Endothelial cell of umbilical vein (primary cell): ENCODE measurements at regions not wholly inside any gene's neighbourhood (a gene's known extent, or its start where the extent isn't known, plus 50 kb on each side); places are given as distances from the start of the nearest gene placed in this dataset.

Experiments used
- BruUV-seq: library from RNA; stranded (reverse); fragments of 400-500 nt; replicated peaks from 2 replicates; lab custom pipeline; 2021; lab: Mats Ljungman, UMichigan
- CTCF ChIA-PET: fragments of 300-600, 350-600 bp; sonication (Branson Sonifier 250); formaldehyde crosslinking; loops from one replicate; lab custom pipeline; 2021; ENCODE audit warnings: antibody characterized with exemption, inconsistent platforms; lab: Charles Lee
- POLR2A ChIA-PET: fragments of 300-600, 350-600 bp; sonication (Branson Sonifier 250); formaldehyde crosslinking; loops from one replicate; lab custom pipeline; 2021; ENCODE audit warnings: antibody characterized with exemption, inconsistent platforms; lab: Charles Lee
- DNase-seq: peaks from one replicate; pipeline ENCODE4 v3.0.0-alpha.2; 2011; ENCODE audit warnings: low read depth, low spot score
- FAIRE-seq: peaks from 2 replicates; lab custom pipeline; 2011; peaks lifted over from hg19 to GRCh38; lab: Jason Lieb, UNC
- H2AFZ ChIP-seq: 2 replicates; pipeline ENCODE4 v1.6.0; 2012; ENCODE audit warnings: low read depth, low read length, control low read depth, inconsistent platforms
- H3K27ac ChIP-seq: 2 replicates; pipeline ENCODE4 v1.5.1; 2011; ENCODE audit warnings: low read depth, mild to moderate bottlenecking, control low read depth, low read length, moderate library complexity; ENCODE audit not compliant: insufficient read depth
- H3K27me3 ChIP-seq, 2 experiments: 2 replicates each; pipeline versions ENCODE4 v1.6.0 to v1.6.1; 2011; ENCODE audit warnings: low read length in 2 of 2, mixed read lengths in 1 of 2; ENCODE audit not compliant: control insufficient read depth in 2 of 2, insufficient read depth in 2 of 2
- H3K36me3 ChIP-seq, 2 experiments: 2 replicates in 1 of 2; 3 replicates in 1 of 2; pipeline ENCODE4 v1.5.1; 2011; ENCODE audit warnings: low read length in 2 of 2, mild to moderate bottlenecking in 1 of 2, moderate library complexity in 1 of 2; ENCODE audit not compliant: control insufficient read depth in 2 of 2, insufficient read depth in 2 of 2; ENCODE audit errors: extremely low read depth in 1 of 2
- H3K4me1 ChIP-seq: 3 replicates; pipeline ENCODE4 v1.5.1; 2011; ENCODE audit warnings: mild to moderate bottlenecking, low read length; ENCODE audit not compliant: control insufficient read depth, insufficient read depth; ENCODE audit errors: extremely low read depth
- H3K4me2 ChIP-seq: 2 replicates; pipeline ENCODE4 v1.6.1; 2011; ENCODE audit warnings: low read length, control low read depth, mixed read lengths; ENCODE audit not compliant: insufficient read depth
- H3K4me3 ChIP-seq, 3 experiments: fragments of 200-600 bp in 1 of 3; sonication (generic), shearing (Covaris generic) in 1 of 3; replicated peaks in 1 of 3; 2 replicates each; pipeline ENCODE4 v1.5.1; 2011 to 2016; ENCODE audit warnings: control low read depth in 3 of 3, low read length in 3 of 3, mild to moderate bottlenecking in 2 of 3, inconsistent platforms in 1 of 3, low read depth in 1 of 3, moderate library complexity in 1 of 3; ENCODE audit not compliant: insufficient read depth in 1 of 3
- H3K79me2 ChIP-seq: 2 replicates; pipeline ENCODE4 v1.6.0; 2012; ENCODE audit warnings: low read length, inconsistent platforms; ENCODE audit not compliant: control insufficient read depth, insufficient read depth
- H3K9ac ChIP-seq: replicated peaks from 2 replicates; pipeline ENCODE3; 2011; ENCODE audit warnings: low read length, control low read depth; ENCODE audit not compliant: insufficient read depth; ENCODE audit errors: extremely low read depth
- H3K9me1 ChIP-seq: replicated peaks from 3 replicates; pipeline ENCODE4 v1.6.0; 2011; ENCODE audit warnings: mild to moderate bottlenecking, low read length; ENCODE audit not compliant: control insufficient read depth, insufficient read depth; ENCODE audit errors: extremely low read depth
- H3K9me3 ChIP-seq: replicated peaks from 2 replicates; pipeline ENCODE4 v1.5.1; 2012; ENCODE audit warnings: low read length, inconsistent platforms; ENCODE audit not compliant: control insufficient read depth, insufficient read depth
- H4K20me1 ChIP-seq: replicated peaks from 2 replicates; pipeline ENCODE3; 2011; ENCODE audit warnings: mild to moderate bottlenecking, low read length; ENCODE audit not compliant: control insufficient read depth, insufficient read depth; ENCODE audit errors: extremely low read depth
- EZH2 ChIP-seq: IDR thresholded peaks from 2 replicates; pipeline ENCODE4 v1.6.1; 2012; ENCODE audit warnings: borderline replicate concordance, low read depth, mild to moderate bottlenecking, moderate library complexity, low read length, inconsistent platforms; ENCODE audit not compliant: severe bottlenecking
- FOS ChIP-seq: IDR thresholded peaks from 2 replicates; pipeline ENCODE4 v1.6.1; 2011; ENCODE audit warnings: mild to moderate bottlenecking, low read length, moderate library complexity, borderline replicate concordance; ENCODE audit not compliant: insufficient read depth
- GATA2 ChIP-seq: IDR thresholded peaks from 2 replicates; pipeline ENCODE4 v1.7.0; 2011; ENCODE audit warnings: low read depth, mild to moderate bottlenecking, moderate library complexity, mixed read lengths, low read length; ENCODE audit not compliant: insufficient read length, insufficient read depth
- JUN ChIP-seq: IDR thresholded peaks from 2 replicates; pipeline ENCODE4 v1.6.1; 2011; ENCODE audit warnings: borderline replicate concordance, low read depth; ENCODE audit not compliant: insufficient read length, insufficient read depth
- MYC ChIP-seq: IDR thresholded peaks from one replicate; pipeline ENCODE4 v1.6.1; 2011; ENCODE audit warnings: mild to moderate bottlenecking, low read depth, low read length
- dilution Hi-C: fragments of 300-500 bp; cut with MboI; formaldehyde crosslinking; loops from one replicate; pipeline ENCODE4 v1.15.0; 2019; ENCODE audit warnings: low sequenced_read_pairs; ENCODE audit not compliant: extremely low pct_ligation_motif_present
- intact Hi-C: fragments of 100-400 bp; cut with micrococcal nuclease; formaldehyde crosslinking; loops from one replicate; pipeline ENCODE4 v1.10.0; 2022
- TF ChIP-seq, protein P1 (sequence below), 2 donors: IDR thresholded peaks; 1 replicate in 1 of 2; 2 replicates in 1 of 2; pipeline ENCODE4 v1.5.1; 2011; ENCODE audit warnings: low read length in 2 of 2, mild to moderate bottlenecking in 2 of 2, moderate library complexity in 2 of 2, control low read depth in 1 of 2, inconsistent platforms in 1 of 2, low read depth in 1 of 2; ENCODE audit not compliant: insufficient read depth in 1 of 2; ENCODE audit errors: extremely low read depth in 1 of 2

- Histone ChIP-seq H3K9me3 (no peaks in the 10 kb centered on the region), H3K4me2 (no peak overlapping the region), H2AFZ (no peak overlapping the region), H3K4me1 (peaks cover 4% of the 10 kb centered on the region), H3K4me3 (no peak overlapping the region), H3K27ac (no peak overlapping the region), H3K36me3 (no peaks in the 10 kb centered on the region), H3K27me3 (no peaks in the 10 kb centered on the region), H3K9me1 (no peaks in the 10 kb centered on the region), H3K9ac (no peak overlapping the region), H3K79me2 (no peaks in the 10 kb centered on the region), H4K20me1 (no peaks in the 10 kb centered on the region)
- TF ChIP-seq JUN (no peak), FOS (no peak), GATA2 (no peak), MYC (no peak)
- dilution Hi-C loops: no loop called here
- BruUV-seq: no TSS peak
- no peak for DNase-seq
- CTCF ChIA-PET: no interaction called here
- intact Hi-C loops: no loop called here
- POLR2A ChIA-PET: no interaction called here
- FAIRE-seq: no peak
These were observed 749.8 kb downstream of the TNS3 start for GRCh38 chr7:46832136-46832535.

GRCh38 chr7:46819819-46820218 lies 762.1 kb downstream of the TNS3 start:
- BruUV-seq: no TSS peak
- no peak overlapping the region for H3K4me2 ChIP-seq
- H4K20me1 ChIP-seq: no peaks in the 10 kb centered on the region
- H3K79me2 ChIP-seq: no peaks in the 10 kb centered on the region
- H3K27ac ChIP-seq: no peak overlapping the region
- ChIA-PET CTCF (no interaction called here), POLR2A (no interaction called here)
- no peaks in the 10 kb centered on the region for H3K9me1 ChIP-seq
- DNase-seq (no peak), FAIRE-seq (no peak)
- dilution Hi-C loops: no loop called here
- H3K9ac ChIP-seq: no peak overlapping the region
- no peaks in the 10 kb centered on the region for H3K9me3 ChIP-seq
- H3K4me3 ChIP-seq: no peak overlapping the region
- TF ChIP-seq EZH2 (no peak), JUN (no peak)
- TF ChIP-seq, protein P1, sequence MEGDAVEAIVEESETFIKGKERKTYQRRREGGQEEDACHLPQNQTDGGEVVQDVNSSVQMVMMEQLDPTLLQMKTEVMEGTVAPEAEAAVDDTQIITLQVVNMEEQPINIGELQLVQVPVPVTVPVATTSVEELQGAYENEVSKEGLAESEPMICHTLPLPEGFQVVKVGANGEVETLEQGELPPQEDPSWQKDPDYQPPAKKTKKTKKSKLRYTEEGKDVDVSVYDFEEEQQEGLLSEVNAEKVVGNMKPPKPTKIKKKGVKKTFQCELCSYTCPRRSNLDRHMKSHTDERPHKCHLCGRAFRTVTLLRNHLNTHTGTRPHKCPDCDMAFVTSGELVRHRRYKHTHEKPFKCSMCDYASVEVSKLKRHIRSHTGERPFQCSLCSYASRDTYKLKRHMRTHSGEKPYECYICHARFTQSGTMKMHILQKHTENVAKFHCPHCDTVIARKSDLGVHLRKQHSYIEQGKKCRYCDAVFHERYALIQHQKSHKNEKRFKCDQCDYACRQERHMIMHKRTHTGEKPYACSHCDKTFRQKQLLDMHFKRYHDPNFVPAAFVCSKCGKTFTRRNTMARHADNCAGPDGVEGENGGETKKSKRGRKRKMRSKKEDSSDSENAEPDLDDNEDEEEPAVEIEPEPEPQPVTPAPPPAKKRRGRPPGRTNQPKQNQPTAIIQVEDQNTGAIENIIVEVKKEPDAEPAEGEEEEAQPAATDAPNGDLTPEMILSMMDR (IDR thresholded peaks at IDR 0.05; ENCODE audit: extremely low read depth in 1 of 2, insufficient read depth in 1 of 2, low read depth in 1 of 2, low read length in 2 of 2): no peak
- no peak overlapping the region for H2AFZ ChIP-seq
- H3K27me3 ChIP-seq: no peaks in the 10 kb centered on the region
- H3K36me3 ChIP-seq: no peaks in the 10 kb centered on the region
- H3K4me1 ChIP-seq: no peaks in the 10 kb centered on the region
- intact Hi-C loops: no loop called here
